ENCODE measurements at regions not wholly inside any gene's neighbourhood (a gene's known extent, or its start where the extent isn't known, plus 50 kb on each side); places are given as distances from the start of the nearest gene placed in this dataset.

DNA sequence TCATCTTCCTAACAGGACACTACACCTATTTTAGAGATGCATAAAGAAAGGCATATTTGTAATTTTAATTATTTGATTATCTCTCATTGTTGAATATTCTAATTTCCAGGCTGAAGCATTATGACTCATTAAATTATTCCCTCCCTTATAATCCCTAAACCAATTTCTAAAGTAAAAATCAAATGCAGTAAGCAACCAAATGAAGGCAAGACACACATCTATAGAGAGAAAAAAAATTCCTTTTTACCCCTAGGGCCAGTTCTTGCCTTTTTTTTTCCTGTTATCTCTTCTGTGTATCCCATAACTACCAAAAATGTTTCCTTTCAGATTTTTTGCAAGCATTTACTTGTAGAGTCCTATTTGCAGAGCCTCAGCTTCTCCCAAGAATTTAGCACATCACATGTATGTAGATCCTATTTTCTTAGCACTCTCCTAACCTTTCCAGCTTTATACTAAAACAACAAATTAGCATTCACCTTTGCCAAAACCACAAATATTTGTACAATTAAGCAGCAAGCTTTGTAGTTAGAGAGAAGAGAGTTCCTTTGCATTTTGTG lies 177.9 kb downstream of the SATB1 start:
- TF ChIP-seq EZH2 (IDR thresholded peaks at IDR 0.05; ENCODE audit: insufficient read depth, poor library complexity, severe bottlenecking) (no peak), EZH2phosphoT487 (IDR thresholded peaks at IDR 0.05; ENCODE audit: insufficient read depth, low read depth) (no peak)
